Astrocyte of the cerebellum (primary cell): ENCODE measurements at regions not wholly inside any gene's neighbourhood (a gene's known extent, or its start where the extent isn't known, plus 50 kb on each side); places are given as distances from the start of the nearest gene placed in this dataset.

ENCODE experiments used
- DNase-seq: peaks from one replicate; pipeline ENCODE4 v3.0.0-alpha.2; 2011; ENCODE audit warnings: low read depth
- H3K4me3 ChIP-seq: 2 replicates; pipeline ENCODE4 v1.5.1; 2011; ENCODE audit warnings: mild to moderate bottlenecking, low read depth, low read length, moderate library complexity
- CTCF ChIP-seq: IDR thresholded peaks from 2 replicates; pipeline ENCODE4 v1.5.1; 2012; ENCODE audit warnings: low read length, low read depth, moderate library complexity, mild to moderate bottlenecking; ENCODE audit errors: missing control alignments
- in situ Hi-C: cut with HindIII; loops from 2 replicates; pipeline ENCODE4 v1.10.0; 2017; ENCODE audit warnings: low sequenced_read_pairs

DNA sequence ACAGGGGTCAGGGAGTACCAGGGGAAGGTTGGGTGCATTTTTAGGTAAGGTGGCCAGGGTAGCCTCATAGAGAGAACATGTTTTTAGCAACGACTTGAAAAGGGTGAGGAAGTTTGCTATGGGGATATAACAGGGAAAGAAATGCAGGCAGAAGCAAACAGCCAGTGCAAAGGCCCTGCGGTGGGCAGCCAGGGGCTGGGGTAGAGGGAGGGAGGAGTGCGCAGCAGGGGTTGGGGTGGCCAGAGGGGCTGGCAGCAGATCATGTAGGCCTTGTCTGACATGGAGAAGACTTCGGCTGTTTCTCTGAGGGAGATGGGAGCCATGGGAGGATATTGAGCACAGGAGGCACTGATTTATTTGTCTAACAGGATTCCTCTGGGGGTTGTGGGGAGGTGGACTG lies 242.5 kb downstream of the RBM19 start:
- in situ Hi-C loops = no loop called here
- H3K4me3 ChIP-seq = no peak overlapping the region
- TF ChIP-seq CTCF = no peak
- DNase-seq = no peak

GRCh38 chr12:113722747-113723146 lies 243.4 kb downstream of the RBM19 start:
- no peak for TF ChIP-seq CTCF
- no peak overlapping the region for H3K4me3 ChIP-seq
- no peak for DNase-seq
- in situ Hi-C loops = no loop called here

DNA sequence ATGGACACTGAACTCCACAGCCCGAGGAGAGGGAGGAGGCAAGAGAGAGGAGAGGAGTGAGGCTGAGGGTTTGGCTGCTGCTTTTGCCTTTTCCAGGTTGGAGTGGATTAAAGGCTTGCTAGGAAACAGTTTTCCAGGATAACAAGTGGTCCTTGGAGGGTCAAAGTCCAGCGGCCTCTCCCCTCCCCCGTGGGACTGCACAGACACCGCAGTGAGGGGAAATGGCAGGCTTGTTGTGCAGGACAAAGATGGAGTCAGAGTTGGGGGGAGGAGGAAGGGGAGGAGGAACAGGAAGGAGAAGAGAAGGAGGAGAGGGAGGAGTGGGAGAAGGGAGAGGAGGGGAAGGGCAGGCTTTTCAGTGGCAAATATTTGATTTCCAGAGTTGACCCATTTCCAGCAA lies 245.5 kb downstream of the RBM19 start:
- no peak for TF ChIP-seq CTCF
- H3K4me3 ChIP-seq = no peak overlapping the region
- in situ Hi-C loops = no loop called here
- no peak for DNase-seq

- no peak overlapping the region for H3K4me3 ChIP-seq
- TF ChIP-seq CTCF = no peak
- in situ Hi-C loops = no loop called here
- no peak for DNase-seq
Measured at GRCh38 chr12:113719911-113720591, 246.1 kb downstream of the RBM19 start.

GRCh38 chr12:113713156-113713555 lies 241.5 kb upstream of the LHX5 start:
- no peak overlapping the region for H3K4me3 ChIP-seq
- no peak for TF ChIP-seq CTCF
- no peak for DNase-seq
- in situ Hi-C loops = no loop called here

DNA sequence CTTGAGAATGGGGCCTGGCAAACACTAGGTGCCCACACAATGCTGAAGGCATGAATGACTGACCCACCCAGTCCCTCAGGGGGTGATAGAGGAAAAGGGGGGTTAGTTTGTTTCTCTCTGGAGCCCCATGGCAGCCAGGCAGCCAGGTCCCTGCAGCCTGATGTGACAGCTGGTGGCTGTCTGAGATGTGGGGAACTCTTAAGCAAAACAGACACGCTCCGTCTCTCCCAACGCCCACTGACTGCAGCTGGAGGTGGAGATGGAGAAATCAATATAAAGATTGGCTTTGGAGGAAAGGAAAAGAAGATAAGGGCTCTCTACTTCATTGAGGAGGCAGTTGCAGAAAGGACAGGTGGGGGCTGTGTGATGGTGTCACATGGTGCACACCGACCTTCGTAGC lies 240.8 kb upstream of the LHX5 start:
- in situ Hi-C loops = no loop called here

More for the DNA sequence above, 240.8 kb upstream of the LHX5 start:
- no peak for TF ChIP-seq CTCF
- DNase-seq = no peak
- H3K4me3 ChIP-seq = no peak overlapping the region
